HG02588 (cell line): ENCODE measurements at regions not wholly inside any gene's neighbourhood (a gene's known extent, or its start where the extent isn't known, plus 50 kb on each side); places are given as distances from the start of the nearest gene placed in this dataset.

Experiments
- ATAC-seq: cut with Tn5 transposase; IDR thresholded peaks from one replicate; pipeline ENCODE4 v1.9.1; 2021; ENCODE audit warnings: mild to moderate bottlenecking, moderate library complexity; ENCODE audit not compliant: unreplicated experiment

DNA sequence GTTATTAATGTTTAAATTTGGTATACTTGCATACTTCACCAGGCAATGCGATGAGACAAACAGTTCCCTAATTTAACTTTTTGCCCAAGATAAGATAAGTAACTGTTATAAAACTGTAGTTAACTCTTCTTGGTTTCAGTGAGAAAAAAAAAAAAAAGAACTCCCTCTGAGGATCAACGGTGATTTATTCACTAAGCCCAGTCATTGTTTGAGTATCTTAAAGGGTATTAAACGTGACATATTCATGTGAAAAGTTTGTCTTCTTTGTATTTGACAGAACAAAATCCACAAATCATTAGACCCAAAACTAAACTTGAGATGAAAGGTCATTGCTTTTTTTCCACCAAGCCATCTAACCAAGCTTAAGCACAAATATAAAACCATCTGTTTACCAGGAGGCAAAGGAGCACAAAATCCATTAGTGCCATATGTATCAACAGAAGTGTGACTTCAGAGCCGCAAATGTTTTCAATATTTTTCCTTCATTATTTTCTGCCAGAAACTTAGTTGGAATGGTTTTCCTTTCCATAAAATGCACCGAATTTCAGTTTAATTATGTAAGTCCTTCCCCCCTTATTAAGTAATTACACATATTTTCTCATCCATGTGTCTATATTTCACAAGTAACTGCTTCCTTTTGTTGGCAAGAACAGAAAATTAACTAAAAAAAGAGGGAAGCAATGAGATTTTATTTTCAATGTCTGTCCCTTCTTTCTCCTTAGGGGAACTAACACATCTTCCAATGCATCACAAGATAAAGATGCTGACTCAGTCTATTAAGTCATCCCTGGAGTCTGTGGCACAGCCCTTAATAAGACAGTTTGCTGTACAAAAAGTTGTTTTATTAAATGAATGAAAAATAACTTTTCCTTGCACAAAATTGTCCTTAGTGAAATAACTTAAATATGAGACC is 92.2 kb upstream of the RAP2B start:
- ATAC-seq = no peak

DNA sequence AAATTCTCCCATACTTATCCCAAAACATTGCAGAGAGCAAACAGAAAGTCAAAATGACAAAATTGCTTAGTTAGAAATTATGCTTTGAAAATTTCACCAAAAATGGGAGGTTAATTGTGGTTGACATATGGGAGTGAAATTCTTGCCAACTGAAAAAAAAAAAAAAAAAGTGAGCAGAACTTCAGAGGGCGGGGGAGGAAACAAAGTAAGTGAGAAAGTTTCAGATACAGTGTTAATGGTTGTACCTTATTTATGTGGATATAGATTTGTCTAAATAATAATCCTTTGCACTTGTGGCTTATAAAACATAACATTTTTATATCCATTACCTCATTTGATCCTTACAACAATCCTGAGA is 91.5 kb upstream of the RAP2B start:
- no peak for ATAC-seq

DNA sequence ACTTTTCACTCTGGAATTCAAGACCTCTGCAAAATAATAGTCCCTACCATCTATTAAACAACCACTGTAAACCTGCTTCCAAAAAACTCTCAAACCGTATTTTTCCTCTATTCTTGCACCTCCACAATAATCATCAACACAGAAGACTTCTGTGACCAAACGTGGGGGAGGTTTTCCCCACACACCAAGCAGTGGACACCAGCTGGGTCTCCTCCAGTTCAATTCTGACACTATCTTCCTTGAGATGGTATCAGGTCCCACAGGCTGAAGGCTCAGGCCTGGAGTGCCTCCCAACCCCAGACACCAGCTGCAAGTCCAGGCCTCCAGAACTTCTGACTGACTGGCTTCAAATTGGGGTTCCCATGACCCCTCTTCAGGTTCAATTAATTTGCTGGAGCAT is 89.6 kb upstream of the RAP2B start:
- ATAC-seq = no peak

DNA sequence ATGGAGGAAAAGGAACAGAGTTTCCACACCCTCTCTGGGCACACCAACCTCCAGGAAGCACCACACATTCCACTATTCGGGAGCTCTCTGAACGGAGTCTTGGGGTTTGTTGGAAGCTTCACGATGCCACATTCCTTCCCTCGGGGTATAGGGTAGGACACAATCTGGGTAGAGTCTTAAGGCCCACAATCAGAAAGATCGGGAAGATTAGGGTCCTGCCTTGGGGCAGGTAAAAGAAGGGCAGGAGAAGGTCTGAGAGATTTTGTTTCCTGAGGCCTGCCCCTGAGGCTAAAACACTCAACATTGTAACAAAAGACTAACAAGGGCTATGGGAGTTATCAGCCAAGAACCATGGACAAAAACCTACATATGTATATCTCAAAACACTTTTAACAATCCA is 89.2 kb upstream of the RAP2B start:
- ATAC-seq = no peak

GRCh38 chr3:153073636-153074035 is 88.4 kb upstream of the RAP2B start:
- no peak for ATAC-seq

- no peak for ATAC-seq
Observed at GRCh38 chr3:153078826-153079225, 83.2 kb upstream of the RAP2B start.

- ATAC-seq = no peak
Observed at GRCh38 chr3:153079386-153079785, 82.6 kb upstream of the RAP2B start.

DNA sequence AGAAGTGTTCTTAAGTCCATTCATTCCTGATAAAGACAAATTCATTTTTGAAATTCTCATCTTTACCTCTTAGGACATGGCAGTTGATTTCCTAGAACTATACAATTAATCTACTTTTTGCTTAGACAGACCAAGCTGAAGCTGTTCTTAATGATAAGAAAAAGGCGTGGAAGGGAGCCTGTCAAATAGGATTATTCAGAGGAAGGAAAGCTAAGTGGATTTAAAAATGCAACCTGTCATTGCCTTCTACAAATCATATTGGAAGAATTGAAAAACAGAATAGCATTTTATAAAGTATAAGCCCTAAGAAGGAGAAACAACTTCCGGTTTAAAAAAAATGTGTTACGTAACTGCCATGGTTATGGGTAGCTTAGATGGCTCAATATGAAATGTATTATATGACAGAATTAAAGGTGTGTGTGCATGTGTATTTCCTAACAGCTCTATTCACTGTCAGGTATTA is 81.2 kb upstream of the RAP2B start:
- ATAC-seq = no peak

GRCh38 chr3:153084431-153084830 is 77.6 kb upstream of the RAP2B start:
- ATAC-seq = no peak

DNA sequence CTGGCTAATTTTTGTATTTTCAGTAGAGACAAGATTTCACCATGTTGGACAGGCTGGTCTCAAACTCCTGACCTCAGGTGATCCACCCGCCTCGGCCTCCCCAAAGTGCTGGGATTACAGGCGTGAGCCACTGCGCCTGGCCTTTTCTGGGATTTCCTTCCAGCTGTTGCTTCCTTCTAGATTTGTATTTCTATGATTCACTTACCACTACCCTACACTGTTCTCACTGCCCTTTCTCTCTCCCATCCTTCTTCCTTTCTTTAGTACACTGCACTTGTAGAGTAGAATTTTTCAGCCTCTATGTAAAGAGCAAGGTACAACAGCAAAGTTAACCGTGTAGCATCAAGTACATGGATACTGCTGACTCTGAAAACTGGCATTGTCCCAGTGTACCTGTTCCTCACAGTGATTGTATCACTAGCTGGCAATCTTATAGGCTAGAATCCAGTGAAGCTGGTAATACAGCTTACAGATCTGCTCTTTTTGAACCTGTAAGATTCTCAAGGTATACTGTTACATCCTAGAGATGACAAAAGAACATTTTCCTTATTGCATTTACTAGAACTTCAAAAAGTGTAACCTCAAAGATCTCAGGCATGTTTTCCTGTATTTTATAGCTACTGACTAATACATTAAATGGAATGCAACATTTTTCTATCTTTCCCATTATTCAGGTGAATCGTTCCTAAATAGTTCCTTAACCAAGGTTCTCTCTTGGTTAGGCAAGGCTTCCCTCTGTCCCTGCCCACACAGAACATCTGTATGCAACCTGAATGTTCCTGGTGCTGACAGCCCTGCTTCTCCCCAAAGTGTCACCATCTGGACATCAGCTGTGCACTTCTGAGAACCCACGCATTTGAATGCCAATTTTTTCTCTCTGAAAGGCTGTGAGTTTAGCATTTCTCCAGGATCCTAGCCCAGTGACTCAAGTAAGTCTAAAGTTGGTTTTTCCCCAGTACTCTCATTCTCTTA is 74.1 kb upstream of the RAP2B start:
- ATAC-seq = no peak

- no peak for ATAC-seq
Observed at GRCh38 chr3:153089620-153090019, 72.4 kb upstream of the RAP2B start.

DNA sequence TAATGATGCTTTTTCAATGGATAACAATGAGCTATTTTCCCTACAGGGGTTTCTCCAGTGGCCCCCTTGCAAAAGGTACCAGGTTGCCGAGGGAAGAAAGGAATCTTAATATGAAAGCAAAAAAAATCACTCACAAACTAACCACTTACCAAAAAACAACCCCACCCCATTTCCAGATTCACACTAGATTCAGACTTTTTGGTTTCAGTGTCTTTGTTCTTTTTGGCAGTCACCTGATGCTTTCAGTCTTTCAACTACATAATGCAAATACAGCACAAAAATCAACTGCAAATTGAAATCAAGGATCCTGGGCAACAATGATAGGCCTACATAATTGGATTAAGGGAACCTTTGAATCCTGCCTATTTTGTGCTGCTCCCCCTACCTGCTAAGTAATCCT is 71.1 kb upstream of the RAP2B start:
- no peak for ATAC-seq

- no peak for ATAC-seq
Observed at GRCh38 chr3:153093629-153094028, 68.4 kb upstream of the RAP2B start.

DNA sequence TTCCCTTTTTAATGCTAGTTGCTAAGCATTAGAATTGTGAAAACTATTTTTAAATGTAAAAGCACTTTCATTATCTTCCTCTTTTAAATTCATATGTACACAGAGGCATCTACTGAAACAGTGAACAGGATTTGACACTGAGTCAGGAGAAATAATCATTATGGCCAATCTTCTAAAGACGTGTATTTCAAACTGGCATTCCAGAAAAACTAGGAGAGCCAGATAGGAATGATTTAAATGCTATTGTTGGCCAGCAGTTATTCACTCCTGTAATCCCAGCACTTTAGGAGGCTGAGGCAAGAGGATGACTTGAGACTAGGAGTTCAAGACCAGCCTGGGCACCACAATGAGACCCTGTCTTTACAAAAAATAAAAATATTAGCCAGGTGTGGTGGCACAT is 67.6 kb upstream of the RAP2B start:
- no peak for ATAC-seq

DNA sequence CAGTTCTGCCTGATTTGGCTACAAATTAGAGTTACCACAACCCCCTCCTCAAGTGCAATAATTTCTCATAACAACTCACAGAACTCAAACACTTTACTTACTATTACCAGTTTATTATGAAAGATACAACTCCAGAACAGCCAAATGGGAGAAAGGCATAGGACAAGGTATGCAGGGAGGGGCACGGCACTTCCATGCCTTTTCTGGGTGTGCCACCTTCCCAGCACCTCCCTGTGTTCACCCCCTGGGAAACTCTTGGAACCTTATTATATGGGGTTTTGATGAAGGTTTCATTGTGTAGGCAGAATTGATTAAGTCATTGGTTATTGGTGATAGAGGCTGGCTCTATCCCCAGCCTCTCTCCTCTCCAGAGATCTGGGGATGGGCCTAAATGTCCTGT is 66.6 kb upstream of the RAP2B start:
- no peak for ATAC-seq

GRCh38 chr3:153096731-153097131 is 65.3 kb upstream of the RAP2B start:
- no peak for ATAC-seq

GRCh38 chr3:153097213-153097612 is 64.8 kb upstream of the RAP2B start:
- no peak for ATAC-seq

DNA sequence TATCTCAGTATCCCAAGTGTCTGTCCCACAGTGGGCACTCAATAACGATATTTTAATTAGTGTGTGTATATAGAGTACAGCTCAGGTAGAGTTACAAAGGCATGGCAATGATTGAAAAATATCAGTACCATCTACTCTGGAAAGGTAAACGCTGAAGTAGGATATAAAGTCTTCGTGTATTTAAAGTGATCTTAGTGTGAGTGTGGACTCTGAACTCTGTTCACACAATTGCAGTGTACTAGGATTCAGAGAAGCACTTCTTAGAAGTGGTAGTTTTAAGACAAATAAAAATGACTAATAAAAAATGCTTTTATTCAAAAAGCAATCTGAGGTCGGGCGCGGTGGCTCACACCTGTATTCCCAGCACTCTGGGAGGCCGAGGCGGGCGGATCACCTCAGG is 62.9 kb upstream of the RAP2B start:
- no peak for ATAC-seq

DNA sequence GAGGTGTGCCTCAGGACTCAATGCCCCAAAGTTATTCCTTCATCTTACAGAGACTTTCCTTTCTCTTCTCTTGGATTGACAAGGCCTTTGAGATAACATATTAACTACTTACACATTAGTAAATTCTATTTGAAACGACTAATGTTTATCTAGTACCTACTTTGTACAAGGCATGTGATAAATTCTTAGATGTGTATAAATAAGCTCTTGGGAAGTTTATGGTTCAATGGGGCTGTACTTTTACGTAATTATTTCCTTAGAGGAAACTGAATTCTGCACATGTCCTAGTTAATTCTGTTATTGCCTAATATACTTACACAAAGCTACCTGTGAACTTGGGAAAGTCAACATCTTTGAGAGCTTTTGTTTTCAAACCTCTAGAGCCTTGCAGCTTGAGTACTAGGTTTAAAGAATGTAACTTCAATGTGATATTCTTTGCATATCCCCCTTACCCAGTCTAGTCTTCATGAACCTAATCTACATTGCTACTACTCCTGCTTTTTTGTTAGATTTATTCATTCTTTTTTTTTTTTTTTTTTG is 58.5 kb upstream of the RAP2B start:
- ATAC-seq = no peak

DNA sequence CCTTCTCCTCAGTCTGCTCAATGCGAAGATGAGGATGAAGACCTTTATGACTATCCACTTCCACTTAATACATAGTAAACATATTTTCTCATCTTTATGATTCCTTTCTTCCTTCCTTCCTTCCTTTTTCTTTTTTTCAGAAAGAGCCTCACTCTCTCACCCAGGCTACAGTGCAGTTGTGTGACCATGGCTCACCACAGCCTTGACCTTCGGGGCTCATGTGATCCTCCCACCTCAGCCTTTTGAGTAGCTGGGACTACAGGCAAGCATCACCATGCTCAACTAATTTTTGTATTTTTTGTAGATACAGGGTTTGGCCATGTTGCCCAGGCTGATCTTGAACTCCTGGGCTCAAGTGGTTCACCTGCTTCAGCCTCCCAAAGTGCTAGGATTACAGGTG is 52.0 kb upstream of the RAP2B start:
- no peak for ATAC-seq

DNA sequence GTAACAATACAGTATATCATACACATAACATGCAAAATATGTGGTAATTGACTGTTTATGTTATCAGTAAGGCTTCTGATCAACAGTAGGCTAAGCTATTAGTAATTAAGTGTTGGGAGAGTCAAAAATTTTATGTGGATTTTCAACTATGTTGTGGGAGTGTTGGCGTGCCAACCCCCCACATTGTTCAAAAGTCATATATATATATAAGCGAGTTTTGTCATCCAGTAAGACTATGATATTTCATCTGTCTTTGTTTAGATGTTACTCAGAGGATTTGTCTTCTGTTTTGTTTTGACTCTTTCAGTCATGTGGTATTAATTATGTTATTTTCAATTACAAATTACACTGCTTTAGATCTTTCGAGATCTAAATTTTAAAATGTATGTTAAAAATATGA is 51.0 kb upstream of the RAP2B start:
- ATAC-seq = no peak
